Keratinocyte (primary cell): ENCODE measurements at regions not wholly inside any gene's neighbourhood (a gene's known extent, or its start where the extent isn't known, plus 50 kb on each side); places are given as distances from the start of the nearest gene placed in this dataset.
"Not testable (repeated sequence)": the region's sequence is repeated elsewhere in the genome, so short reads cannot be mapped to it uniquely, and the experiment has no call there.

ENCODE experiments used
- DNase-seq: peaks from one replicate; pipeline ENCODE4 v3.0.0-alpha.2; 2011; ENCODE audit warnings: low read depth, missing footprints, low spot score
- FAIRE-seq: peaks from 2 replicates; lab custom pipeline; 2011; peaks lifted over from hg19 to GRCh38; lab: Jason Lieb, UNC
- H2AFZ ChIP-seq: 2 replicates; pipeline ENCODE4 v1.6.0; 2012; ENCODE audit warnings: low read length, control low read depth, inconsistent platforms; ENCODE audit not compliant: control insufficient read depth
- H3K27ac ChIP-seq: 2 replicates; pipeline ENCODE4 v1.5.1; 2011; ENCODE audit warnings: low read length; ENCODE audit not compliant: control insufficient read depth, insufficient read depth
- H3K27me3 ChIP-seq: 3 replicates; pipeline ENCODE4 v1.6.0; 2011; ENCODE audit warnings: low read length; ENCODE audit not compliant: control insufficient read depth, insufficient read depth; ENCODE audit errors: extremely low read depth
- H3K36me3 ChIP-seq, 2 experiments: 2 replicates in 1 of 2; 3 replicates in 1 of 2; pipeline ENCODE4 v1.5.1; 2011; ENCODE audit warnings: low read length in 2 of 2, mild to moderate bottlenecking in 1 of 2; ENCODE audit not compliant: control insufficient read depth in 2 of 2, insufficient read depth in 2 of 2; ENCODE audit errors: extremely low read depth in 1 of 2
- H3K4me1 ChIP-seq: 3 replicates; pipeline ENCODE4 v1.5.1; 2011; ENCODE audit warnings: low read length; ENCODE audit not compliant: control insufficient read depth, insufficient read depth; ENCODE audit errors: extremely low read depth
- H3K4me2 ChIP-seq: 3 replicates; pipeline ENCODE4 v1.6.0; 2011; ENCODE audit warnings: low read depth, low read length; ENCODE audit not compliant: control insufficient read depth, insufficient read depth; ENCODE audit errors: extremely low read depth
- H3K4me3 ChIP-seq, 3 experiments: fragments of 200-600 bp in 1 of 3; sonication (generic) in 1 of 3; 2 replicates in 2 of 3; 3 replicates in 1 of 3; pipeline ENCODE4 v1.5.1; 2011 to 2016; ENCODE audit warnings: low read length in 3 of 3, mild to moderate bottlenecking in 3 of 3, control low read depth in 2 of 3, inconsistent platforms in 1 of 3, low read depth in 1 of 3, mixed read lengths in 1 of 3, mixed run types in 1 of 3, moderate library complexity in 1 of 3; ENCODE audit not compliant: control insufficient read depth in 2 of 3, insufficient read depth in 2 of 3; ENCODE audit errors: extremely low read depth in 1 of 3
- H3K79me2 ChIP-seq: 2 replicates; pipeline ENCODE4 v1.6.0; 2012; ENCODE audit warnings: low read length; ENCODE audit not compliant: control insufficient read depth, insufficient read depth
- H3K9ac ChIP-seq: 3 replicates; pipeline ENCODE4 v1.6.0; 2011; ENCODE audit warnings: low read length; ENCODE audit not compliant: control insufficient read depth, insufficient read depth; ENCODE audit errors: extremely low read depth
- H3K9me1 ChIP-seq: 3 replicates; pipeline ENCODE4 v1.6.0; 2011; ENCODE audit warnings: low read length; ENCODE audit not compliant: control insufficient read depth, insufficient read depth; ENCODE audit errors: extremely low read depth
- H3K9me3 ChIP-seq: 2 replicates; pipeline ENCODE4 v1.5.1; 2012; ENCODE audit warnings: low read depth, low read length; ENCODE audit not compliant: control insufficient read depth
- H4K20me1 ChIP-seq: 3 replicates; pipeline ENCODE4 v1.6.0; 2011; ENCODE audit warnings: low read length; ENCODE audit not compliant: control insufficient read depth, insufficient read depth; ENCODE audit errors: extremely low read depth
- EZH2 ChIP-seq: IDR thresholded peaks from one replicate; pipeline ENCODE4 v1.6.1; 2012; ENCODE audit warnings: inconsistent platforms, mild to moderate bottlenecking, low read length, moderate library complexity
- dilution Hi-C: fragments of 300-500 bp; cut with MboI; formaldehyde crosslinking; loops from one replicate; pipeline ENCODE4 v1.7.0; 2020; ENCODE audit warnings: low sequenced_read_pairs; ENCODE audit not compliant: extremely low pct_ligation_motif_present
- TF ChIP-seq, protein P1 (sequence below), 3 experiments: IDR thresholded peaks in 1 of 3; conservative IDR thresholded peaks in 1 of 3; optimal IDR thresholded peaks in 1 of 3; 2 replicates in 2 of 3; 3 replicates in 1 of 3; pipeline versions ENCODE3 to v1.5.1; 2011; ENCODE audit warnings: low read length in 3 of 3, mild to moderate bottlenecking in 3 of 3, moderate library complexity in 2 of 3, control low read depth in 1 of 3, inconsistent platforms in 1 of 3; ENCODE audit not compliant: insufficient read depth in 2 of 3; ENCODE audit errors: extremely low read depth in 1 of 3

DNA sequence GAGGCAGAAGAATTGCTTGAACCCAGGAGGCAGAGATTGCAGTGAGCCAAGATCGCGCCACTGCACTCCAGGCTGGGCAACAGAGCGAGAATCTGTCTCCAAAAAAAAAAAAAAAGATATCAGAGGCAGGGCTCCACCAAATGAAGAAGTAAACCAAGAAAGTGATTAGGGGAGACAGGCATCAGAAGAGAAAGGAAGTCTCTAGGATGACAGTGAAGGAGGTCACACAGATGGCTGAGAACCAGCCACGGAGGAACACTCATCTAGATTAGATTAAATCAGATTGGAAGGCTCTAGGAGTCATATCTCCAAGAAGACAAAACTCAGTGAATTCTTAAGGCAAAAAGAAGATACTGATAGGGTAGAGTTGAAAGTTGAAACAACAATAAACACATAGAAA is 102.2 kb upstream of the CCDC28A start:
- Histone ChIP-seq H3K4me2 (no peak overlapping the region), H3K9ac (no peak overlapping the region), H3K27me3 (no peaks in the 10 kb centered on the region), H3K4me3 (no peak overlapping the region), H3K9me3 (no peaks in the 10 kb centered on the region), H3K79me2 (peaks cover 83% of the 10 kb centered on the region), H4K20me1 (no peaks in the 10 kb centered on the region), H3K4me1 (no peaks in the 10 kb centered on the region), H3K36me3 (no peaks in the 10 kb centered on the region), H3K27ac (no peak overlapping the region), H3K9me1 (peaks cover 2% of the 10 kb centered on the region), H2AFZ (no peak overlapping the region)
- no peak for DNase-seq
- dilution Hi-C loops = no loop called here
- FAIRE-seq = no peak
- TF ChIP-seq, protein P1, sequence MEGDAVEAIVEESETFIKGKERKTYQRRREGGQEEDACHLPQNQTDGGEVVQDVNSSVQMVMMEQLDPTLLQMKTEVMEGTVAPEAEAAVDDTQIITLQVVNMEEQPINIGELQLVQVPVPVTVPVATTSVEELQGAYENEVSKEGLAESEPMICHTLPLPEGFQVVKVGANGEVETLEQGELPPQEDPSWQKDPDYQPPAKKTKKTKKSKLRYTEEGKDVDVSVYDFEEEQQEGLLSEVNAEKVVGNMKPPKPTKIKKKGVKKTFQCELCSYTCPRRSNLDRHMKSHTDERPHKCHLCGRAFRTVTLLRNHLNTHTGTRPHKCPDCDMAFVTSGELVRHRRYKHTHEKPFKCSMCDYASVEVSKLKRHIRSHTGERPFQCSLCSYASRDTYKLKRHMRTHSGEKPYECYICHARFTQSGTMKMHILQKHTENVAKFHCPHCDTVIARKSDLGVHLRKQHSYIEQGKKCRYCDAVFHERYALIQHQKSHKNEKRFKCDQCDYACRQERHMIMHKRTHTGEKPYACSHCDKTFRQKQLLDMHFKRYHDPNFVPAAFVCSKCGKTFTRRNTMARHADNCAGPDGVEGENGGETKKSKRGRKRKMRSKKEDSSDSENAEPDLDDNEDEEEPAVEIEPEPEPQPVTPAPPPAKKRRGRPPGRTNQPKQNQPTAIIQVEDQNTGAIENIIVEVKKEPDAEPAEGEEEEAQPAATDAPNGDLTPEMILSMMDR (optimal IDR thresholded peaks at IDR 0.05 in 1 of 3, IDR thresholded peaks at IDR 0.05 in 1 of 3, conservative IDR thresholded peaks at IDR 0.05 in 1 of 3; ENCODE audit: extremely low read depth in 1 of 3, insufficient read depth in 2 of 3, low read length in 3 of 3) = no peak
- TF ChIP-seq EZH2 = no peak

DNA sequence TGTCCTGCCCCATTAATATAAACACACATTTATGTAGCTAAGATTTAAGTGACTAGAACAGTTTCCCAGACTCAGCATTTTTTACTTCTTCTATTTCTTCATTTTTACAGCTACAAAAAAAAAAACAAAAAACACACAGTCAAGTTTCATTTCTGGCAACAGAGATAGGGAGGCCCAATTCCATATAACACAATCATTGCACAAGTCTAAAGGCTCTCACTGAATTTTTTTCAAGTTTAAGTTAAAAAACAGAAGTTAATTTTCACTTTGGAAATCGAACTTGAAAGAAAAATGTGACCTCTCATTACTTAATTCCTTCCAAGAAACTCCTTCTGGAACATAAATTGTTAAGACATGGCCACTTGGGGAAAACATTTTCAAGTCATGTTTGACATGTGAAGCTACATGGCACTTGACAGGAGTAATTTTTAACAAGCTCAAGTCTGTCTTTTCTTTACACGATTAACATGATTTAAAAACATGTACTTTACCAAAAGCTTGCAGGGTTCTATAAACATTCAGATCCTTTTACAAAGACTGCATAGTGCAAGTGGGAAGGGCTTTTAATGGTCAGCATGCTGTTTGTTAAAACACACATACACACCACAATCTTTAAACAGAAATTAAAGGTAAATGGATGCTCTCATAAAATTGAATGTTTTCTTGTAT is 100.1 kb upstream of the CCDC28A start:
- no peak overlapping the region for H3K4me2 ChIP-seq
- H3K9me3 ChIP-seq = no peaks in the 10 kb centered on the region
- no peak for DNase-seq
- H4K20me1 ChIP-seq = no peaks in the 10 kb centered on the region
- no peaks in the 10 kb centered on the region for H3K36me3 ChIP-seq
- H3K9ac ChIP-seq = no peak overlapping the region
- dilution Hi-C loops = no loop called here
- FAIRE-seq = no peak
- peaks cover 85% of the 10 kb centered on the region for H3K79me2 ChIP-seq
- TF ChIP-seq EZH2 = no peak
- TF ChIP-seq, protein P1 (optimal IDR thresholded peaks at IDR 0.05 in 1 of 3, IDR thresholded peaks at IDR 0.05 in 1 of 3, conservative IDR thresholded peaks at IDR 0.05 in 1 of 3; ENCODE audit: extremely low read depth in 1 of 3, insufficient read depth in 2 of 3, low read length in 3 of 3) = no peak
- H3K27ac ChIP-seq = no peak overlapping the region
- no peaks in the 10 kb centered on the region for H3K27me3 ChIP-seq
- no peak overlapping the region for H2AFZ ChIP-seq
- H3K9me1 ChIP-seq = no peaks in the 10 kb centered on the region
- no peaks in the 10 kb centered on the region for H3K4me1 ChIP-seq
- no peak overlapping the region for H3K4me3 ChIP-seq

DNA sequence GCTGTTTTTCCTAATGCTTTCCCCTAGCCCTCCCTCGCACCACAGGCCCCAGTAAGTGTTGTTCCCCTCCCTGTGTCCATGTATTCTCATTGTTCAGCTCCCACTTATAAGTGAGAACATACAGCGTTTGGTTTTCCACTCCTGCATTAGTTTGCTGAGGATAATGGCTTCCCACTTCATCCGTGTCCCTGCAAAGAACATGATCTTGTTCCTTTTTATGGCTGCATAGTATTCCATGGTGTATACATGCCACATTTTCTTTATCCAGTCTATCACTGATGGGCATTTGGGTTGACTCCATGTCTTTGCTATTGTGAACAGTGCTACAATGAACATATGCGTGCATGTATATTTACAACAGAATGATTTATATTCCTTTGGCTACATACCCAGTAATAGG is 99.1 kb upstream of the CCDC28A start:
- H3K4me1 ChIP-seq, dilution Hi-C loops, FAIRE-seq, H3K27me3 ChIP-seq, H3K9ac ChIP-seq, H3K36me3 ChIP-seq, H2AFZ ChIP-seq, DNase-seq, H3K4me3 ChIP-seq, H3K9me3 ChIP-seq, H3K4me2 ChIP-seq, H3K27ac ChIP-seq, H3K9me1 ChIP-seq, H4K20me1 ChIP-seq: not testable (repeated sequence)
- H3K79me2 ChIP-seq = peaks cover 85% of the 10 kb centered on the region
